ENCODE measurements at regions not wholly inside any gene's neighbourhood (a gene's known extent, or its start where the extent isn't known, plus 50 kb on each side); places are given as distances from the start of the nearest gene placed in this dataset.

DNA sequence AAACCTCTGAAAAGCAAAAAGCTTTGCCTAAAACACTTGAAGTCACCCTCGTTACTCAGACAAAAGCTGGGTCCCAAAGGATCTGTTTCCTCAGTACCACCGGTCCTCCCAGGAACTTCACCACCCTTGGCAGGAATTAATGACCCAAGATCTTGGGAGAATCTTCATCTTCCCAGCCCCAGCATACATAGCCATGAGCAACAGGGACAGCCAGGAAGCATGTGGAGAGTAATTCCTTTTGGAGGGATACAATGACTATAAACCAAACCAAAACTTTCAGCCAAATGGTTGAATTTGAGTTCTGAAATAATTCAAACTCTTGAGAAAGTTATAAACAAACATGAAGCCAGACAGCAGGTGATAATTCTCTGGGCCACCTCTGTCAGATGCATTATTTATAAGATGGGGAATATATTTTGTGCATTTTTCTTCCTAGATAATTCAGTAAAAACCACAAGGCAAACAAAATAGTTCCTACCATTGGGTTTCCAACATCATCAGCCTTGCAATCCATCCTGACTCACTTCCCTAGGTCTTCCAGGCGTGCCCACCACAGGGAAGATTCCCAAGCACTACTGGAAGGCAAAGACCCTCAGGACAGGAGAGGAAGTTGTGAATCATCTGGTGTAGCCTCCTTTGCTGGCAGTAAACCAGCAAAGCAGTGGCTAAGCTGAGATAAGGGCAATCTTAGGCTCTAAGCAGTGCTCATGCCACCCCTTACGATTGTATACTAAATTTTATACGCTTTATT, 71.7 kb upstream of the DRD2 start:
- no peak for DNase-seq (ENCODE audit: low read depth)
- H3K4me3 ChIP-seq (ENCODE audit: control insufficient read depth, low read depth, low read length) = no peak overlapping the region
- TF ChIP-seq, protein P1, sequence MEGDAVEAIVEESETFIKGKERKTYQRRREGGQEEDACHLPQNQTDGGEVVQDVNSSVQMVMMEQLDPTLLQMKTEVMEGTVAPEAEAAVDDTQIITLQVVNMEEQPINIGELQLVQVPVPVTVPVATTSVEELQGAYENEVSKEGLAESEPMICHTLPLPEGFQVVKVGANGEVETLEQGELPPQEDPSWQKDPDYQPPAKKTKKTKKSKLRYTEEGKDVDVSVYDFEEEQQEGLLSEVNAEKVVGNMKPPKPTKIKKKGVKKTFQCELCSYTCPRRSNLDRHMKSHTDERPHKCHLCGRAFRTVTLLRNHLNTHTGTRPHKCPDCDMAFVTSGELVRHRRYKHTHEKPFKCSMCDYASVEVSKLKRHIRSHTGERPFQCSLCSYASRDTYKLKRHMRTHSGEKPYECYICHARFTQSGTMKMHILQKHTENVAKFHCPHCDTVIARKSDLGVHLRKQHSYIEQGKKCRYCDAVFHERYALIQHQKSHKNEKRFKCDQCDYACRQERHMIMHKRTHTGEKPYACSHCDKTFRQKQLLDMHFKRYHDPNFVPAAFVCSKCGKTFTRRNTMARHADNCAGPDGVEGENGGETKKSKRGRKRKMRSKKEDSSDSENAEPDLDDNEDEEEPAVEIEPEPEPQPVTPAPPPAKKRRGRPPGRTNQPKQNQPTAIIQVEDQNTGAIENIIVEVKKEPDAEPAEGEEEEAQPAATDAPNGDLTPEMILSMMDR (IDR thresholded peaks at IDR 0.05; ENCODE audit: control insufficient read depth, insufficient read depth, low read depth, low read length, missing control alignments) = no peak

DNA sequence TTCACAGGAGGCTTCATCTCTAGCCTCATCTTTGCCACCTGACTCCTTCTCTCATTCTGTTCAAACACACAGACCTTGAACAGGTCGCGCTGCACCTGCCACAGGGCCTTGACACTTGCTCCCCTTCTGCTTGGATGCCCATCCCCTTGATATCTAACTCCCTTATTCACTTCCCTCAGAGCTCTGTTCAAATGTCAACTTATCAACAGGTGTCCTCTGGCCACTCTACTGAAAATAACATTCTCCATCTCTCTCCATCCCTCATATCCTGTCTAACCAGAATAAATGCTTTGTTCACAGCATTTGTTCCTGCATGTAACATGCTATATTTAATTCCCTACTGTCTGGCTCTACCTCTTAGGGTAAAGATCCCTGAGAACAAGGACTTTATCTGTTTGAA, 67.2 kb upstream of the DRD2 start:
- TF ChIP-seq, protein P1 (IDR thresholded peaks at IDR 0.05; ENCODE audit: control insufficient read depth, insufficient read depth, low read depth, low read length, missing control alignments) = no peak
- no peak for DNase-seq (ENCODE audit: low read depth)
- no peak overlapping the region for H3K4me3 ChIP-seq (ENCODE audit: control insufficient read depth, low read depth, low read length)

DNA sequence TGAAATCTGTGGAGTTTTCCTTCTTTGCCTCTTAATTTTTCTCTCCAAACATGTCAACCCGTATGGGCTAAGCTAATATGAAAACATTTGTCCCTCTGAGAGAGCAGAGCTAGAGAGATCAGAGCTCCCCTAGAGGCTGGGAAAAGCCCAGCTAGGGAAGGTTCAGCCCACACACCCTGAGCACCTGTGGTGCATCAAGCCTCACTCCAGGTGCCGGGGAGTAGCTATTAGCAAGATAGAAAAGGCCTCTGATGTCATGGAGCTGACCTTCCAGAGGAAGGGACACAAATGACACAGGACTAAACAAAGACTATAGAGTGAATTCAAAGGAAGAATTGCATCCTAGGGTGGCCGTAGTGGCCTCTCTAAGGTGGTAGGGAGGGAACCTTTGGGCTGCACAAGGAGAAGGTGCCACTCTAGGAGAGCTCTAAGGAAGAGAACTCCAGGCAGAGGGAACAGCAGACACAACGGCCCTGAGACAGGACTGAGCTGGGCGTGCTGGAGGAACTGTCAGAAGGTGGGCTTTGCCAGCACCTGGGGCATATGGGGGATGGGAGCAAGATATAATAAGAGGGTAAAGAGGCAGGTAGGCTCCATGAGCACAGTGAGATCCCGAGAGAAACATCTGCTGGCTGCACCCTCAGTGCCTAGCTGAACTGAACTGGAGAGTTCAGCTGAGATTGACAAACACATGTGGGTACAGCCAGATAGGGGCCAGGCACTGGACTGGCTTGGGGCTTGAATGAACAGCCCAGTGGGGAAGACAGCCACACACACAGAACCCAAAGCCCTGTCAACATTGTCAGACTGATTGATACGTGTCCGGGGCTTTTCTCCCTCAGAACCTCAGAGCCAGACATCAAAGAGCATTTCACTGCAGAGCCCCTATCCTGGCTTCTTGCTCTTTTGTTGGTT, 65.5 kb upstream of the DRD2 start:
- DNase-seq (ENCODE audit: low read depth) = no peak
- TF ChIP-seq, protein P1 (IDR thresholded peaks at IDR 0.05; ENCODE audit: control insufficient read depth, insufficient read depth, low read depth, low read length, missing control alignments) = no peak

DNA sequence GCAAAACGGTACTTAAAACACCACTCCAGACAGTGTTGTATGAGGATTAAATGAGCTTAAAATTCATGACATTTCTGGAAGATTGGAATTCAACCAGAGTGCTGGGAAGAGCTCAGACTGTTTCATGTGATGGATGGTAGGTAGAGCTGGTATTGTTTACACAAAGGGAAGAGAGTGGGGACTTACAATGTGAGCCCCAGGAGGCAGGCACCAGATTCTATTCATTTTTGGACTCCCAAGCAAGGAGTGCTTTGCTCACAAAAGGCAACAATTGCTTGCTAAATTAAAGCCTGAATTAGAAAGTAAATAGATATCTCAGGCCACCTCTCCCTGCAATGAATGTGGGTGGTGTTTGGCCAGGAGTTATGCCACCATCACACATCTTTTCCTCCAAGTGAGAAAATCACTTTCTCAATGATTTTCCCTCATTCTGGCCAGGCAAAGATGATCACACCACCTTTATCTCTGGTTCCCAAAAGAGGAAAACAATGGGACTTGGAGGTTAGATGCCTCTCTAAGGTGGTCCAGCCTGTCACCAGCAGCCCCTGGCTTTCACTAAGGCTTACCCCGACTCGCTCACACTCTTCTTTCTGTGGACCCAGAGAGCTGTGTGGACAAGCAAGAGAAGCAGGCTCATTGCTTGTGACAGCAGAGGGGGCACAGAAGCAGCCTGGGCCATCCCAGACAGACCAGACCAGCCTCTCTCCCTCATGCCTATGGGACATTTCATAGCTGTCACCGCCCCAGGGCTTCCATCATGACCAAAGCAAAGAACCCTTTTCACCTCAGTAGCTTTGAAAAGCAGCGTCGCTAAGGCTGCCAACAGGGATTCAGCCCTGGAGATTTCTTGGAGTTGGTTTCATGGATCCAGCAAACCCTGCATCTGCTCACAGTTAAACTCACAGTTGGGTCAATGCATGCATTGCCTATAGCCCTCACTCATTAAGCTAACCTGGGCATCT, 63.5 kb upstream of the DRD2 start:
- TF ChIP-seq, protein P1 (IDR thresholded peaks at IDR 0.05; ENCODE audit: control insufficient read depth, insufficient read depth, low read depth, low read length, missing control alignments) = no peak
- DNase-seq (ENCODE audit: low read depth) = no peak
- H3K4me3 ChIP-seq (ENCODE audit: control insufficient read depth, low read depth, low read length) = no peak overlapping the region

More for the DNA sequence above, 65.5 kb upstream of the DRD2 start:
- H3K4me3 ChIP-seq (ENCODE audit: control insufficient read depth, low read depth, low read length) = no peak overlapping the region

DNA sequence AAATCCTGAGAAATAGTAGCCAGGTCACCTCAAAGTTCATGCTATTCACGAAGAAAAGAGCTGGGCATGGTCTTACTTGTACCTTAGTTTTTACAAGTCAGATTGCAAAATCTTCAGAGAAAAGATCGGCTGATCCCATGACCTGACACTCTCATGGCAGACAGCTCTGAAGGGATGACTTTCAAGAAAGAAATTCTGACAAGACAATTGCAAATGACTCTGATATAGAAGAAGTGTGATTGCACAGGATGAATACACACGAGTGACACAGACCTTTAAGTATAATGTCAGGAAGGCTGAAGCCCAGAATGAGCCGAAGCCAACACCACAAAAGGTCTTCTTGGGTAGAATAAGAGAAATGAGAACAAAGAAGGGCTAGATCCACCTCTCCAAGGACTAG, 59.4 kb upstream of the DRD2 start:
- no peak overlapping the region for H3K4me3 ChIP-seq (ENCODE audit: control insufficient read depth, low read depth, low read length)
- DNase-seq (ENCODE audit: low read depth) = no peak
- TF ChIP-seq, protein P1 (IDR thresholded peaks at IDR 0.05; ENCODE audit: control insufficient read depth, insufficient read depth, low read depth, low read length, missing control alignments) = no peak

DNA sequence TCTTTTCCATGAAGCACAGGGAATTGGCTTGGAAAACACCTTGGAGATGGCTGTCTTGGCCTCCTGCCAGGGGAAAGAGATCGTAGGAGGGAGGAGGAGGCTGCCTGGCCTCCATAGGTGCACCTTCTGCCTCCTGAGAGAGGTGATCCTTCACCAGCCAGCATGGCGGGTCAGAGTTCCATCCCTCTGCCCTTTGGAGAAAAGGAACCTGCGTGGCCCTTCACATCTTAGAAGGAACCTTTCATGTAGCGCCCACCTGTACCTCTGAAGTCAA, 58.2 kb upstream of the DRD2 start:
- H3K4me3 ChIP-seq (ENCODE audit: control insufficient read depth, low read depth, low read length) = no peak overlapping the region
- TF ChIP-seq, protein P1 (IDR thresholded peaks at IDR 0.05; ENCODE audit: control insufficient read depth, insufficient read depth, low read depth, low read length, missing control alignments) = no peak
- DNase-seq (ENCODE audit: low read depth) = no peak
